Keratinocyte (primary cell): ENCODE measurements at regions not wholly inside any gene's neighbourhood (a gene's known extent, or its start where the extent isn't known, plus 50 kb on each side); places are given as distances from the start of the nearest gene placed in this dataset.

Experiments
- DNase-seq: peaks from one replicate; pipeline ENCODE4 v3.0.0-alpha.2; 2011; ENCODE audit warnings: low read depth, missing footprints, low spot score
- FAIRE-seq: peaks from 2 replicates; lab custom pipeline; 2011; peaks lifted over from hg19 to GRCh38; lab: Jason Lieb, UNC
- H2AFZ ChIP-seq: 2 replicates; pipeline ENCODE4 v1.6.0; 2012; ENCODE audit warnings: low read length, control low read depth, inconsistent platforms; ENCODE audit not compliant: control insufficient read depth
- H3K27ac ChIP-seq: 2 replicates; pipeline ENCODE4 v1.5.1; 2011; ENCODE audit warnings: low read length; ENCODE audit not compliant: control insufficient read depth, insufficient read depth
- H3K27me3 ChIP-seq: 3 replicates; pipeline ENCODE4 v1.6.0; 2011; ENCODE audit warnings: low read length; ENCODE audit not compliant: control insufficient read depth, insufficient read depth; ENCODE audit errors: extremely low read depth
- H3K36me3 ChIP-seq, 2 experiments: 2 replicates in 1 of 2; 3 replicates in 1 of 2; pipeline ENCODE4 v1.5.1; 2011; ENCODE audit warnings: low read length in 2 of 2, mild to moderate bottlenecking in 1 of 2; ENCODE audit not compliant: control insufficient read depth in 2 of 2, insufficient read depth in 2 of 2; ENCODE audit errors: extremely low read depth in 1 of 2
- H3K4me1 ChIP-seq: 3 replicates; pipeline ENCODE4 v1.5.1; 2011; ENCODE audit warnings: low read length; ENCODE audit not compliant: control insufficient read depth, insufficient read depth; ENCODE audit errors: extremely low read depth
- H3K4me2 ChIP-seq: 3 replicates; pipeline ENCODE4 v1.6.0; 2011; ENCODE audit warnings: low read depth, low read length; ENCODE audit not compliant: control insufficient read depth, insufficient read depth; ENCODE audit errors: extremely low read depth
- H3K4me3 ChIP-seq, 3 experiments: fragments of 200-600 bp in 1 of 3; sonication (generic) in 1 of 3; 2 replicates in 2 of 3; 3 replicates in 1 of 3; pipeline ENCODE4 v1.5.1; 2011 to 2016; ENCODE audit warnings: low read length in 3 of 3, mild to moderate bottlenecking in 3 of 3, control low read depth in 2 of 3, inconsistent platforms in 1 of 3, low read depth in 1 of 3, mixed read lengths in 1 of 3, mixed run types in 1 of 3, moderate library complexity in 1 of 3; ENCODE audit not compliant: control insufficient read depth in 2 of 3, insufficient read depth in 2 of 3; ENCODE audit errors: extremely low read depth in 1 of 3
- H3K79me2 ChIP-seq: 2 replicates; pipeline ENCODE4 v1.6.0; 2012; ENCODE audit warnings: low read length; ENCODE audit not compliant: control insufficient read depth, insufficient read depth
- H3K9ac ChIP-seq: 3 replicates; pipeline ENCODE4 v1.6.0; 2011; ENCODE audit warnings: low read length; ENCODE audit not compliant: control insufficient read depth, insufficient read depth; ENCODE audit errors: extremely low read depth
- H3K9me1 ChIP-seq: 3 replicates; pipeline ENCODE4 v1.6.0; 2011; ENCODE audit warnings: low read length; ENCODE audit not compliant: control insufficient read depth, insufficient read depth; ENCODE audit errors: extremely low read depth
- H3K9me3 ChIP-seq: 2 replicates; pipeline ENCODE4 v1.5.1; 2012; ENCODE audit warnings: low read depth, low read length; ENCODE audit not compliant: control insufficient read depth
- H4K20me1 ChIP-seq: 3 replicates; pipeline ENCODE4 v1.6.0; 2011; ENCODE audit warnings: low read length; ENCODE audit not compliant: control insufficient read depth, insufficient read depth; ENCODE audit errors: extremely low read depth
- CTCF ChIP-seq, 3 experiments: IDR thresholded peaks in 1 of 3; conservative IDR thresholded peaks in 1 of 3; optimal IDR thresholded peaks in 1 of 3; 2 replicates in 2 of 3; 3 replicates in 1 of 3; pipeline versions ENCODE3 to v1.5.1; 2011; ENCODE audit warnings: low read length in 3 of 3, mild to moderate bottlenecking in 3 of 3, moderate library complexity in 2 of 3, control low read depth in 1 of 3, inconsistent platforms in 1 of 3; ENCODE audit not compliant: insufficient read depth in 2 of 3; ENCODE audit errors: extremely low read depth in 1 of 3
- EZH2 ChIP-seq: IDR thresholded peaks from one replicate; pipeline ENCODE4 v1.6.1; 2012; ENCODE audit warnings: inconsistent platforms, mild to moderate bottlenecking, low read length, moderate library complexity
- dilution Hi-C: fragments of 300-500 bp; cut with MboI; formaldehyde crosslinking; loops from one replicate; pipeline ENCODE4 v1.7.0; 2020; ENCODE audit warnings: low sequenced_read_pairs; ENCODE audit not compliant: extremely low pct_ligation_motif_present

- Histone ChIP-seq H3K9ac (no peak overlapping the region), H2AFZ (no peak overlapping the region), H3K4me3 (no peak overlapping the region), H3K9me3 (no peaks in the 10 kb centered on the region), H3K27me3 (no peaks in the 10 kb centered on the region), H3K36me3 (no peaks in the 10 kb centered on the region), H4K20me1 (no peaks in the 10 kb centered on the region), H3K27ac (no peak overlapping the region), H3K4me2 (no peak overlapping the region), H3K9me1 (no peaks in the 10 kb centered on the region), H3K79me2 (no peaks in the 10 kb centered on the region), H3K4me1 (no peaks in the 10 kb centered on the region)
- dilution Hi-C loops, result no loop called here
- TF ChIP-seq CTCF (optimal IDR thresholded peaks at IDR 0.05 in 1 of 3, IDR thresholded peaks at IDR 0.05 in 1 of 3, conservative IDR thresholded peaks at IDR 0.05 in 1 of 3; ENCODE audit: extremely low read depth in 1 of 3, insufficient read depth in 2 of 3, low read length in 3 of 3), result no peak
- TF ChIP-seq EZH2, result no peak
- DNase-seq, result no peak
- FAIRE-seq, result no peak
Measured at GRCh38 chr4:90039122-90039521, 88.1 kb upstream of the CCSER1 start.

GRCh38 chr4:90051999-90052398, 75.2 kb upstream of the CCSER1 start:
- H3K36me3 ChIP-seq, result no peaks in the 10 kb centered on the region
- dilution Hi-C loops, result no loop called here
- TF ChIP-seq CTCF (optimal IDR thresholded peaks at IDR 0.05 in 1 of 3, IDR thresholded peaks at IDR 0.05 in 1 of 3, conservative IDR thresholded peaks at IDR 0.05 in 1 of 3; ENCODE audit: extremely low read depth in 1 of 3, insufficient read depth in 2 of 3, low read length in 3 of 3) (no peak), EZH2 (no peak)
- no peak for FAIRE-seq
- no peak overlapping the region for H3K9ac ChIP-seq
- H3K9me1 ChIP-seq, result no peaks in the 10 kb centered on the region
- H3K27me3 ChIP-seq, result no peaks in the 10 kb centered on the region
- no peaks in the 10 kb centered on the region for H4K20me1 ChIP-seq
- no peaks in the 10 kb centered on the region for H3K79me2 ChIP-seq
- no peak for DNase-seq
- no peaks in the 10 kb centered on the region for H3K4me1 ChIP-seq
- H2AFZ ChIP-seq, result no peak overlapping the region
- H3K4me2 ChIP-seq, result no peak overlapping the region
- no peaks in the 10 kb centered on the region for H3K9me3 ChIP-seq
- no peak overlapping the region for H3K27ac ChIP-seq
- H3K4me3 ChIP-seq, result no peak overlapping the region
